ENCODE measurements at regions not wholly inside any gene's neighbourhood (a gene's known extent, or its start where the extent isn't known, plus 50 kb on each side); places are given as distances from the start of the nearest gene placed in this dataset.

- intact Hi-C loops (cut with micrococcal nuclease), result no loop called here
- no peaks in the 10 kb centered on the region for H3K9me3 Mint-ChIP-seq (ENCODE audit: unreplicated experiment)
- H3K4me1 Mint-ChIP-seq (ENCODE audit: insufficient read depth, unreplicated experiment), result peaks cover 15% of the 10 kb centered on the region
- H3K36me3 Mint-ChIP-seq (ENCODE audit: insufficient read depth, unreplicated experiment), result no peaks in the 10 kb centered on the region
- ChIA-PET CTCF (interaction anchor here (1.1 kb wide), 1 partner anchor 10 kb away, joined by 3 read pairs; no protein-coding TSS in a partner anchor), POLR2A (interaction anchor here (0.5 kb wide), 1 partner anchor 34 kb away, joined by 4 read pairs; no protein-coding TSS in a partner anchor)
- H3K27me3 Mint-ChIP-seq (ENCODE audit: insufficient read depth, unreplicated experiment), result no peaks in the 10 kb centered on the region
- H3K27ac Mint-ChIP-seq (ENCODE audit: low read depth, unreplicated experiment), result no peak overlapping the region
- no peak overlapping the region for H3K4me3 Mint-ChIP-seq (ENCODE audit: unreplicated experiment)
- no peak for DNase-seq (ENCODE audit: unreplicated experiment)
- BruUV-seq (replicated peaks), result no TSS peak
- TF ChIP-seq, protein P1, sequence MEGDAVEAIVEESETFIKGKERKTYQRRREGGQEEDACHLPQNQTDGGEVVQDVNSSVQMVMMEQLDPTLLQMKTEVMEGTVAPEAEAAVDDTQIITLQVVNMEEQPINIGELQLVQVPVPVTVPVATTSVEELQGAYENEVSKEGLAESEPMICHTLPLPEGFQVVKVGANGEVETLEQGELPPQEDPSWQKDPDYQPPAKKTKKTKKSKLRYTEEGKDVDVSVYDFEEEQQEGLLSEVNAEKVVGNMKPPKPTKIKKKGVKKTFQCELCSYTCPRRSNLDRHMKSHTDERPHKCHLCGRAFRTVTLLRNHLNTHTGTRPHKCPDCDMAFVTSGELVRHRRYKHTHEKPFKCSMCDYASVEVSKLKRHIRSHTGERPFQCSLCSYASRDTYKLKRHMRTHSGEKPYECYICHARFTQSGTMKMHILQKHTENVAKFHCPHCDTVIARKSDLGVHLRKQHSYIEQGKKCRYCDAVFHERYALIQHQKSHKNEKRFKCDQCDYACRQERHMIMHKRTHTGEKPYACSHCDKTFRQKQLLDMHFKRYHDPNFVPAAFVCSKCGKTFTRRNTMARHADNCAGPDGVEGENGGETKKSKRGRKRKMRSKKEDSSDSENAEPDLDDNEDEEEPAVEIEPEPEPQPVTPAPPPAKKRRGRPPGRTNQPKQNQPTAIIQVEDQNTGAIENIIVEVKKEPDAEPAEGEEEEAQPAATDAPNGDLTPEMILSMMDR (IDR thresholded peaks at IDR 0.05; ENCODE audit: unreplicated experiment), result no peak
These were observed 103.3 kb upstream of the KIT start for GRCh38 chr4:54554339-54554990.

DNA sequence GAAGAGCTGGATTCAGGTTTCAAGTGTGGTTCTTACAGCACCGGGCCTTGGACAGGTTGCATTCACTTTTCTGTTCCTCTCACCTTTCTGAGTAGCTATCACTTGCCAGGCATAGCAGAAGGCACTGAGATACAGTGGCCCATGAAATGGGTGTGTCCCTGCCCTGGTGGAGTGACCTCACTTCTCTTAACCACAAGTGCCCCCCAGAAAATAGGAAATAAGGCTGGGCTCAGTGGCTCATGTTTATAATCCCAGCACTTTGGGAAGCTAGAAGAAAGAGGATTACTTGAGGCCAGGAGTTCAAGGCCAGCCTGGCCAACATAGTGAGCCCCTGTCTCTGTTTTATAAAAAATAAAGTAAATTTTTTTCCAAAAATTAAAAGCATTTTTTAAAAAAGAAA lies 101.7 kb upstream of the KIT start:
- DNase-seq (ENCODE audit: unreplicated experiment), result no peak
- no peaks in the 10 kb centered on the region for H3K27me3 Mint-ChIP-seq (ENCODE audit: insufficient read depth, unreplicated experiment)
- BruUV-seq (replicated peaks), result no TSS peak
- POLR2A ChIA-PET, result interaction anchor here (0.9 kb wide), 1 partner anchor 10 kb away, joined by 4 read pairs; no protein-coding TSS in a partner anchor
- H3K27ac Mint-ChIP-seq (ENCODE audit: low read depth, unreplicated experiment), result no peak overlapping the region
- peaks cover 7% of the 10 kb centered on the region for H3K4me1 Mint-ChIP-seq (ENCODE audit: insufficient read depth, unreplicated experiment)
- H3K9me3 Mint-ChIP-seq (ENCODE audit: unreplicated experiment), result no peaks in the 10 kb centered on the region
- H3K4me3 Mint-ChIP-seq (ENCODE audit: unreplicated experiment), result no peak overlapping the region
- TF ChIP-seq, protein P1 (IDR thresholded peaks at IDR 0.05; ENCODE audit: unreplicated experiment), result no peak
- CTCF ChIA-PET, result interaction anchor here (0.9 kb wide), 1 partner anchor 16 kb away, joined by 3 read pairs; no protein-coding TSS in a partner anchor
- intact Hi-C loops (cut with micrococcal nuclease), result no loop called here
- no peaks in the 10 kb centered on the region for H3K36me3 Mint-ChIP-seq (ENCODE audit: insufficient read depth, unreplicated experiment)

- ChIA-PET POLR2A (interaction anchor here (0.6 kb wide), 1 partner anchor 11 kb away, joined by 4 read pairs; no protein-coding TSS in a partner anchor), CTCF (no interaction called here)
- peaks cover 7% of the 10 kb centered on the region for H3K4me1 Mint-ChIP-seq (ENCODE audit: insufficient read depth, unreplicated experiment)
- no peak overlapping the region for H3K27ac Mint-ChIP-seq (ENCODE audit: low read depth, unreplicated experiment)
- H3K36me3 Mint-ChIP-seq (ENCODE audit: insufficient read depth, unreplicated experiment), result no peaks in the 10 kb centered on the region
- no peak for DNase-seq (ENCODE audit: unreplicated experiment)
- no peaks in the 10 kb centered on the region for H3K27me3 Mint-ChIP-seq (ENCODE audit: insufficient read depth, unreplicated experiment)
- BruUV-seq (replicated peaks), result no TSS peak
- TF ChIP-seq, protein P1 (IDR thresholded peaks at IDR 0.05; ENCODE audit: unreplicated experiment), result no peak
- no peaks in the 10 kb centered on the region for H3K9me3 Mint-ChIP-seq (ENCODE audit: unreplicated experiment)
- no peak overlapping the region for H3K4me3 Mint-ChIP-seq (ENCODE audit: unreplicated experiment)
- intact Hi-C loops (cut with micrococcal nuclease), result no loop called here
These were observed 101.2 kb upstream of the KIT start for GRCh38 chr4:54556587-54556986.

GRCh38 chr4:54558889-54559677 lies 98.7 kb upstream of the KIT start:
- no peak for DNase-seq (ENCODE audit: unreplicated experiment)
- Mint-ChIP-seq H3K27ac (ENCODE audit: low read depth, unreplicated experiment) (no peak overlapping the region), H3K4me1 (ENCODE audit: insufficient read depth, unreplicated experiment) (peaks cover 7% of the 10 kb centered on the region), H3K4me3 (ENCODE audit: unreplicated experiment) (no peak overlapping the region), H3K36me3 (ENCODE audit: insufficient read depth, unreplicated experiment) (no peaks in the 10 kb centered on the region), H3K9me3 (ENCODE audit: unreplicated experiment) (no peaks in the 10 kb centered on the region), H3K27me3 (ENCODE audit: insufficient read depth, unreplicated experiment) (no peaks in the 10 kb centered on the region)
- POLR2A ChIA-PET, result no interaction called here
- BruUV-seq (replicated peaks), result no TSS peak
- CTCF ChIA-PET, result no interaction called here
- TF ChIP-seq, protein P1 (IDR thresholded peaks at IDR 0.05; ENCODE audit: unreplicated experiment), result no peak
- intact Hi-C loops (cut with micrococcal nuclease), result no loop called here
